A673 (cell line): ENCODE measurements at regions not wholly inside any gene's neighbourhood (a gene's known extent, or its start where the extent isn't known, plus 50 kb on each side); places are given as distances from the start of the nearest gene placed in this dataset.

Experiments
- BruUV-seq: library from RNA; stranded (reverse); fragments of 400-500 nt; replicated peaks from 2 replicates; lab custom pipeline; 2021; lab: Mats Ljungman, UMichigan
- CTCF ChIA-PET: fragments of 300-600 bp; sonication (Branson Sonifier 250); formaldehyde crosslinking; loops from one replicate; lab custom pipeline; 2022; ENCODE audit warnings: antibody characterized with exemption; lab: Charles Lee
- POLR2A ChIA-PET: fragments of 300-600 bp; sonication (Branson Sonifier 250); formaldehyde crosslinking; loops from one replicate; lab custom pipeline; 2022; ENCODE audit warnings: antibody characterized with exemption; ENCODE audit not compliant: low non-redundant PET; lab: Charles Lee
- DNase-seq: peaks from one replicate; pipeline ENCODE4 v3.0.0-alpha.2; 2015; ENCODE audit warnings: low spot score
- H3K27ac ChIP-seq: fragments of 200-600 bp; sonication (generic); 2 replicates; pipeline ENCODE4 v1.5.1; 2016; ENCODE audit warnings: mixed run types, low read depth, mild to moderate bottlenecking, mixed read lengths, antibody characterized with exemption, low read length; ENCODE audit not compliant: poor library complexity, severe bottlenecking
- H3K27me3 ChIP-seq: fragments of 200-600 bp; sonication (generic); replicated peaks from 2 replicates; pipeline ENCODE4 v1.6.1; 2017; ENCODE audit warnings: mixed run types, low read depth, mild to moderate bottlenecking, mixed read lengths, antibody characterized with exemption, low read length; ENCODE audit not compliant: insufficient read depth, poor library complexity
- H3K36me3 ChIP-seq: fragments of 200-600 bp; sonication (generic); 2 replicates; pipeline ENCODE4 v1.6.1; 2016; ENCODE audit warnings: mixed run types, mild to moderate bottlenecking, mixed read lengths, antibody characterized with exemption, low read length; ENCODE audit not compliant: insufficient read depth, poor library complexity, severe bottlenecking
- H3K4me1 ChIP-seq: fragments of 200-600 bp; sonication (generic); 2 replicates; pipeline ENCODE4 v1.6.1; 2017; ENCODE audit warnings: mixed run types, mild to moderate bottlenecking, mixed read lengths, antibody characterized with exemption, low read length; ENCODE audit not compliant: insufficient read depth, poor library complexity, severe bottlenecking
- H3K4me3 ChIP-seq: fragments of 200-600 bp; sonication (generic); 2 replicates; pipeline ENCODE4 v1.5.1; 2016; ENCODE audit warnings: low read depth, mixed run types, mild to moderate bottlenecking, mixed read lengths, low read length; ENCODE audit not compliant: poor library complexity, severe bottlenecking
- H3K9me3 ChIP-seq: fragments of 200-600 bp; sonication (generic); 2 replicates; pipeline ENCODE4 v1.6.1; 2016; ENCODE audit warnings: mixed run types, low read depth, mild to moderate bottlenecking, mixed read lengths, antibody characterized with exemption, low read length; ENCODE audit not compliant: poor library complexity, severe bottlenecking
- CTCF ChIP-seq: fragments of 300-800, 200-600 bp; sonication (generic); conservative IDR thresholded peaks from 2 replicates; pipeline ENCODE4 v1.5.1; 2017; ENCODE audit warnings: low read depth, mild to moderate bottlenecking, antibody characterized with exemption, low read length, moderate library complexity, mixed read lengths
- EZH2 ChIP-seq: fragments of 200-600 bp; sonication (generic); IDR thresholded peaks from 2 replicates; pipeline ENCODE4 v1.6.1; 2017; ENCODE audit warnings: borderline replicate concordance, low read depth, mild to moderate bottlenecking, mixed read lengths, antibody characterized with exemption, low read length; ENCODE audit not compliant: poor library complexity, severe bottlenecking
- intact Hi-C: fragments of 100-400 bp; cut with micrococcal nuclease; formaldehyde crosslinking; loops from one replicate; pipeline ENCODE4 v1.10.0; 2022; ENCODE audit not compliant: unreplicated experiment

DNA sequence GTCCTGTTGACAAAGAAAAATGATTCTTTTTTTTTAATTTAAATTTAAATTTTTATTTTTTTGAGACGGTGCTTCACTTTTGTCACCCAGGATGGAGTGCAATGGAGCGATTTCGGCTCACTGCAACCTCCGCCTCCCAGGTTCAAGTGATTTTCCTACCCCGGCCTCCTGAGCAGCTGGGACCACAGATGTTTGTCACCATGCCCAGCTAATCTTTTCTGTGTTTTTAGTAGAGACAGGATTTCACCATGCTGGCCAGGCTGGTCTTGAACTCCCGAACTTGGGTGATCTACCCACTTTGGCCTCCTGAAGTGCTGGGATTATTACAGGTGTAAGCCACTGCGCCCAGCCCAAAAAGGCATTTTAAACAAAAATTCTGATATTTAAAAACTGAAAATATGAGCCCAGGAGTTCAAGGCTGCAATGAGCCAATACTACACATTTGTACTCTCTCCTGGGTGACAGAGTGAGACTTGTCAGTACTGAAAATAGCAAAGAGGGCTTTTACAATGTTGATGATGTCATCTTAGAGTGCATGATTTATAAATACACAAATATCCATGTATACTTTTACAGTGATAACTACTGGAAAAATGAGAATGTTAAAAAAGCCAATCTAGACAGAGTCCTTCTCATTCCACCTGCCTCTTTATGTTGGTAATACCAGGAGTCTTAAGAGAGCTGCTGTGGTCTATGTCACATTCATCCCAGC, 56.0 kb upstream of the STUM start:
- intact Hi-C loops = no loop called here
- no peaks in the 10 kb centered on the region for H3K36me3 ChIP-seq
- H3K4me1 ChIP-seq = peaks cover 6% of the 10 kb centered on the region
- ChIA-PET CTCF (no interaction called here), POLR2A (no interaction called here)
- H3K27ac ChIP-seq = no peak overlapping the region
- no peak overlapping the region for H3K4me3 ChIP-seq
- no peak for DNase-seq
- BruUV-seq = no TSS peak
- no peaks in the 10 kb centered on the region for H3K9me3 ChIP-seq
- TF ChIP-seq CTCF (no peak), EZH2 (no peak)
- H3K27me3 ChIP-seq = no peaks in the 10 kb centered on the region

DNA sequence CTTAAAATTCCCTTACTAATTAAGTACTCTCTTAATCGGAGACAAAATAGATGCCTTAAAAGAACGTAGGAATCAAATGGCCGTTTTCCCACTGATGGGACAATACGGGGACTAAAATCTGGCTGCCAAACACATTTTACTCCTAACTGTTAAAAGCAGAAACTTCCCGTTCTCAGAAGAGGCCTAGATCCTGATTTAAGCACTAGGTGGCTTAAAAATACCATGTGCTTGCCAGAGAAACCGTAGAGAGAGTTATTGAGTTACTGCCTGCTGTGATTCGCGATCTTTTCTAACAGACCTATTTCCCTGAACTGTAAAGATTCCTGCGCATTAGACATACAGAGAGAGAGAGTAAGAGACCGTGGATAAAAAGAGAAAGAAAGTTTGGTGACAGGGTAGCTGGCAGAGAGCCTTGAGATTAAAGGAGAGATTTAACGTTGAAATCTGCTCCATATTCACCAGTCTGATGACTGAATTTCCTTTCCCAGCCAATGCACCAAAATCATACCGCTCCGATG, 54.4 kb upstream of the STUM start:
- no TSS peak for BruUV-seq

GRCh38 chr1:226495716-226496115, 52.8 kb upstream of the STUM start:
- no peak for DNase-seq
- Histone ChIP-seq H3K27ac (no peak overlapping the region), H3K4me1 (peaks cover 6% of the 10 kb centered on the region), H3K4me3 (no peak overlapping the region), H3K36me3 (no peaks in the 10 kb centered on the region), H3K27me3 (no peaks in the 10 kb centered on the region), H3K9me3 (no peaks in the 10 kb centered on the region)
- intact Hi-C loops = no loop called here
- no TSS peak for BruUV-seq
- TF ChIP-seq CTCF (no peak), EZH2 (no peak)
- CTCF ChIA-PET = no interaction called here
- POLR2A ChIA-PET = no interaction called here

More for the DNA sequence above, 54.4 kb upstream of the STUM start:
- intact Hi-C loops = no loop called here
- no peaks in the 10 kb centered on the region for H3K27me3 ChIP-seq
- TF ChIP-seq CTCF = no peak
- TF ChIP-seq EZH2 = no peak
- peaks cover 6% of the 10 kb centered on the region for H3K4me1 ChIP-seq
- peak overlapping the region; percentile 26 for H3K27ac ChIP-seq
- H3K36me3 ChIP-seq = no peaks in the 10 kb centered on the region
- ChIA-PET POLR2A (no interaction called here), CTCF (no interaction called here)
- no peaks in the 10 kb centered on the region for H3K9me3 ChIP-seq
- H3K4me3 ChIP-seq = no peak overlapping the region
- peak; percentile 46 for DNase-seq
